IPS DF 6.9 (cell line): ENCODE measurements at regions not wholly inside any gene's neighbourhood (a gene's known extent, or its start where the extent isn't known, plus 50 kb on each side); places are given as distances from the start of the nearest gene placed in this dataset.

Experiments used
- DNase-seq: peaks from one replicate; pipeline ENCODE4 v3.0.0-alpha.2; 2013; ENCODE audit warnings: low read depth, low spot score
- H3K27ac ChIP-seq: one replicate; pipeline ENCODE4 v1.5.1; 2013; ENCODE audit warnings: low read length, control low read depth
- H3K27me3 ChIP-seq: 2 replicates; pipeline ENCODE4 v1.6.1; 2013; ENCODE audit warnings: mild to moderate bottlenecking, low read length; ENCODE audit not compliant: control insufficient read depth, insufficient read depth
- H3K36me3 ChIP-seq: 2 replicates; pipeline ENCODE4 v1.6.1; 2013; ENCODE audit warnings: low read length; ENCODE audit not compliant: control insufficient read depth, insufficient read depth
- H3K4me1 ChIP-seq: 2 replicates; pipeline ENCODE4 v1.6.1; 2013; ENCODE audit warnings: low read length; ENCODE audit not compliant: control insufficient read depth, insufficient read depth
- H3K4me3 ChIP-seq: 2 replicates; pipeline ENCODE4 v1.5.1; 2013; ENCODE audit warnings: mild to moderate bottlenecking, low read length
- H3K9me3 ChIP-seq: 2 replicates; pipeline ENCODE4 v1.6.1; 2013; ENCODE audit warnings: low read length, inconsistent platforms; ENCODE audit not compliant: control insufficient read depth, insufficient read depth
- WGBS: extraction: QIAGEN DNeasy Blood & Tissue Kit; methylation state at CpG from one replicate; pipeline ENCODE4 v1.1.7; 2013; ENCODE audit warnings: mixed read lengths, missing lambda C conversion rate; ENCODE audit not compliant: insufficient read length, insufficient coverage; 5-methylcytosine and 5-hydroxymethylcytosine counted together

GRCh38 chr4:116489739-116490138 is 595.6 kb downstream of the TRAM1L1 start:
- DNase-seq = no peak
- Histone ChIP-seq H3K9me3 (no peaks in the 10 kb centered on the region), H3K4me1 (peaks cover 1% of the 10 kb centered on the region; the same call in 1 of the 2 replicates), H3K36me3 (no peaks in the 10 kb centered on the region), H3K4me3 (no peak overlapping the region), H3K27me3 (no peaks in the 10 kb centered on the region), H3K27ac (no peak overlapping the region)

- no peak for DNase-seq
- peaks cover 1% of the 10 kb centered on the region; the same call in 1 of the 2 replicates for H3K4me1 ChIP-seq
- no peak overlapping the region for H3K4me3 ChIP-seq
- WGBS = no CpG with 5 or more reads among the region's 2 CpGs
- no peaks in the 10 kb centered on the region for H3K9me3 ChIP-seq
- no peak overlapping the region for H3K27ac ChIP-seq
- H3K27me3 ChIP-seq = no peaks in the 10 kb centered on the region
- H3K36me3 ChIP-seq = no peaks in the 10 kb centered on the region
Observed at GRCh38 chr4:116486401-116486800, 599.0 kb downstream of the TRAM1L1 start.

GRCh38 chr4:116480546-116480945 is 604.8 kb downstream of the TRAM1L1 start:
- no peaks in the 10 kb centered on the region for H3K4me1 ChIP-seq
- no CpG with 5 or more reads among the region's 3 CpGs for WGBS
- no peaks in the 10 kb centered on the region for H3K27me3 ChIP-seq
- no peak overlapping the region for H3K4me3 ChIP-seq
- H3K36me3 ChIP-seq = no peaks in the 10 kb centered on the region
- no peak for DNase-seq
- H3K27ac ChIP-seq = no peak overlapping the region
- H3K9me3 ChIP-seq = no peaks in the 10 kb centered on the region; the same call in 1 of the 2 replicates

GRCh38 chr4:116478343-116478742 is 607.0 kb downstream of the TRAM1L1 start:
- H3K4me1 ChIP-seq = no peaks in the 10 kb centered on the region
- no peak overlapping the region for H3K27ac ChIP-seq
- no CpG with 5 or more reads among the region's 10 CpGs for WGBS
- no peaks in the 10 kb centered on the region for H3K27me3 ChIP-seq
- H3K9me3 ChIP-seq = no peaks in the 10 kb centered on the region; the same call in 1 of the 2 replicates
- no peak overlapping the region for H3K4me3 ChIP-seq
- DNase-seq = no peak
- no peaks in the 10 kb centered on the region for H3K36me3 ChIP-seq

- no CpG with 5 or more reads among the region's 1 CpG for WGBS
- Histone ChIP-seq H3K27ac (no peak overlapping the region), H3K9me3 (no peaks in the 10 kb centered on the region), H3K36me3 (no peaks in the 10 kb centered on the region), H3K27me3 (no peaks in the 10 kb centered on the region), H3K4me1 (no peaks in the 10 kb centered on the region), H3K4me3 (no peak overlapping the region)
- DNase-seq = no peak
Observed at GRCh38 chr4:116469582-116469981, 615.8 kb downstream of the TRAM1L1 start.

- Histone ChIP-seq H3K36me3 (no peaks in the 10 kb centered on the region), H3K27ac (no peak overlapping the region), H3K27me3 (no peaks in the 10 kb centered on the region), H3K9me3 (no peaks in the 10 kb centered on the region), H3K4me3 (no peak overlapping the region), H3K4me1 (no peaks in the 10 kb centered on the region; the same call in 1 of the 2 replicates)
- no CpG with 5 or more reads among the region's 19 CpGs for WGBS
- no peak for DNase-seq
Observed at GRCh38 chr4:116453127-116453526, 632.2 kb downstream of the TRAM1L1 start.

- Histone ChIP-seq H3K4me1 (no peaks in the 10 kb centered on the region; the same call in 1 of the 2 replicates), H3K27ac (no peak overlapping the region), H3K4me3 (no peak overlapping the region), H3K36me3 (no peaks in the 10 kb centered on the region), H3K27me3 (no peaks in the 10 kb centered on the region), H3K9me3 (no peaks in the 10 kb centered on the region)
- DNase-seq = no peak
- WGBS = no CpG with 5 or more reads among the region's 2 CpGs
Observed at GRCh38 chr4:116449764-116450163, 635.6 kb downstream of the TRAM1L1 start.

GRCh38 chr4:116444117-116444516 is 641.3 kb downstream of the TRAM1L1 start:
- no peak for DNase-seq
- Histone ChIP-seq H3K4me1 (no peaks in the 10 kb centered on the region), H3K27me3 (no peaks in the 10 kb centered on the region), H3K36me3 (no peaks in the 10 kb centered on the region), H3K27ac (no peak overlapping the region), H3K4me3 (no peak overlapping the region), H3K9me3 (no peaks in the 10 kb centered on the region)

- Histone ChIP-seq H3K4me1 (no peaks in the 10 kb centered on the region), H3K4me3 (no peak overlapping the region), H3K36me3 (no peaks in the 10 kb centered on the region), H3K9me3 (no peaks in the 10 kb centered on the region), H3K27me3 (no peaks in the 10 kb centered on the region), H3K27ac (no peak overlapping the region)
- no CpG with 5 or more reads among the region's 1 CpG for WGBS
- no peak for DNase-seq
Observed at GRCh38 chr4:116438981-116439729, 646.2 kb downstream of the TRAM1L1 start.

GRCh38 chr4:116438417-116438816 is 647.0 kb downstream of the TRAM1L1 start:
- WGBS = no CpG with 5 or more reads among the region's 2 CpGs
- Histone ChIP-seq H3K27ac (no peak overlapping the region), H3K36me3 (no peaks in the 10 kb centered on the region), H3K4me3 (no peak overlapping the region), H3K27me3 (no peaks in the 10 kb centered on the region), H3K9me3 (no peaks in the 10 kb centered on the region), H3K4me1 (no peaks in the 10 kb centered on the region)
- DNase-seq = no peak

- no peaks in the 10 kb centered on the region for H3K36me3 ChIP-seq
- WGBS = no CpG with 5 or more reads among the region's 1 CpG
- H3K27me3 ChIP-seq = no peaks in the 10 kb centered on the region
- DNase-seq = no peak
- H3K27ac ChIP-seq = no peak overlapping the region
- H3K9me3 ChIP-seq = no peaks in the 10 kb centered on the region
- H3K4me1 ChIP-seq = no peaks in the 10 kb centered on the region
- H3K4me3 ChIP-seq = no peak overlapping the region
Observed at GRCh38 chr4:116427666-116428065, 657.7 kb downstream of the TRAM1L1 start.
